Ishikawa (cell line): ENCODE measurements at regions not wholly inside any gene's neighbourhood (a gene's known extent, or its start where the extent isn't known, plus 50 kb on each side); places are given as distances from the start of the nearest gene placed in this dataset.

Experiments
- CEBPB ChIP-seq: IDR thresholded peaks from 2 replicates; pipeline ENCODE4 v1.6.1; 2012
- CREB1 ChIP-seq: IDR thresholded peaks from 2 replicates; pipeline ENCODE4 v1.6.1; 2012; ENCODE audit warnings: low read depth
- NFIC ChIP-seq: IDR thresholded peaks from 2 replicates; pipeline ENCODE4 v1.6.1; 2012
- RAD21 ChIP-seq: IDR thresholded peaks from 2 replicates; pipeline ENCODE4 v1.6.1; 2012; ENCODE audit warnings: low read depth
- TAF1 ChIP-seq: IDR thresholded peaks from 2 replicates; pipeline ENCODE4 v1.6.1; 2012; ENCODE audit warnings: low read depth, mild to moderate bottlenecking
- TF ChIP-seq, protein P1 (sequence below): IDR thresholded peaks from 2 replicates; pipeline ENCODE4 v1.6.1; 2012; ENCODE audit warnings: low read depth, mild to moderate bottlenecking

DNA sequence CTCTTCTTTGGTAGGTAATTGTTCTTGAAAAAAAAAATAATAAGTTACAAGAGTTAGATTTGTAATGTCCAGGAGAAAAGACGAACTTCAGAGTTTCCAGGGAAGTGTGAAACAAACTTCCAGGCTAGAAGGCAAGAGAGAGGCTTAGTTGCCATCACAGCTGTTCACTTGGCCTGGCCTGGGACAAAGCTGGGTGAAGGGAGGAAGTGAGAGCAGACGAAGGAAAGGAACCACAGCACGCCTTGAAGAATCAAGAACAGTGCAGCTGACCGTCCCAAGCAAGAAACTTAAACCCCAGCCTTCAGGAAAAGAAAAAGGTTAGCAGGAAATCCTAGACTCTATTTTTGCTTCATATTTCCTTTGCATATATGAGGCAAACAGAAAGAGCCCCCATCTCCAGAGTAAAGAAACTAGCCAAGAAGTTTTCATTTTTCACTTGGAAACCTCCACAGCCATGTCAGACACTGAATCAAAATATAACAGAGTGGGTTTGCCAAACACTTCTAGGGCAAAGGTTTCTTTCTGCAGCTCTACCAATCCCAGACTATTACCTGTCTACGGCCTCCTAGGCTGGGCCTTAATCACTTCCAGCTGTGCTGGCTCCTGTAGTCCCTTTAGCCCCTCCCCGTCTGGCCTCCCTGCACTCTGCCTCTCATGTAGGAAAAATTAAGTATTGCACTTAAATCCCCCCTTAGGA lies 209.6 kb downstream of the SPATA18 start:
- no peak for TF ChIP-seq CREB1
- no peak for TF ChIP-seq TAF1
- TF ChIP-seq NFIC: no peak
- TF ChIP-seq, protein P1, sequence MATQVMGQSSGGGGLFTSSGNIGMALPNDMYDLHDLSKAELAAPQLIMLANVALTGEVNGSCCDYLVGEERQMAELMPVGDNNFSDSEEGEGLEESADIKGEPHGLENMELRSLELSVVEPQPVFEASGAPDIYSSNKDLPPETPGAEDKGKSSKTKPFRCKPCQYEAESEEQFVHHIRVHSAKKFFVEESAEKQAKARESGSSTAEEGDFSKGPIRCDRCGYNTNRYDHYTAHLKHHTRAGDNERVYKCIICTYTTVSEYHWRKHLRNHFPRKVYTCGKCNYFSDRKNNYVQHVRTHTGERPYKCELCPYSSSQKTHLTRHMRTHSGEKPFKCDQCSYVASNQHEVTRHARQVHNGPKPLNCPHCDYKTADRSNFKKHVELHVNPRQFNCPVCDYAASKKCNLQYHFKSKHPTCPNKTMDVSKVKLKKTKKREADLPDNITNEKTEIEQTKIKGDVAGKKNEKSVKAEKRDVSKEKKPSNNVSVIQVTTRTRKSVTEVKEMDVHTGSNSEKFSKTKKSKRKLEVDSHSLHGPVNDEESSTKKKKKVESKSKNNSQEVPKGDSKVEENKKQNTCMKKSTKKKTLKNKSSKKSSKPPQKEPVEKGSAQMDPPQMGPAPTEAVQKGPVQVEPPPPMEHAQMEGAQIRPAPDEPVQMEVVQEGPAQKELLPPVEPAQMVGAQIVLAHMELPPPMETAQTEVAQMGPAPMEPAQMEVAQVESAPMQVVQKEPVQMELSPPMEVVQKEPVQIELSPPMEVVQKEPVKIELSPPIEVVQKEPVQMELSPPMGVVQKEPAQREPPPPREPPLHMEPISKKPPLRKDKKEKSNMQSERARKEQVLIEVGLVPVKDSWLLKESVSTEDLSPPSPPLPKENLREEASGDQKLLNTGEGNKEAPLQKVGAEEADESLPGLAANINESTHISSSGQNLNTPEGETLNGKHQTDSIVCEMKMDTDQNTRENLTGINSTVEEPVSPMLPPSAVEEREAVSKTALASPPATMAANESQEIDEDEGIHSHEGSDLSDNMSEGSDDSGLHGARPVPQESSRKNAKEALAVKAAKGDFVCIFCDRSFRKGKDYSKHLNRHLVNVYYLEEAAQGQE: no peak
- no peak for TF ChIP-seq RAD21
- no peak for TF ChIP-seq CEBPB
